IgD-negative memory B cell (primary cell): ENCODE measurements at regions not wholly inside any gene's neighbourhood (a gene's known extent, or its start where the extent isn't known, plus 50 kb on each side); places are given as distances from the start of the nearest gene placed in this dataset.
"Not testable (repeated sequence)": the region's sequence is repeated elsewhere in the genome, so short reads cannot be mapped to it uniquely, and the experiment has no call there.

Source experiments
- H3K27ac Mint-ChIP-seq, 3 donors: one replicate each; pipeline ENCODE4 v1.8.0; 2020 to 2022; ENCODE audit warnings: mild to moderate bottlenecking in 3 of 3, mixed read lengths in 3 of 3, moderate library complexity in 1 of 3
- H3K27me3 Mint-ChIP-seq: one replicate; pipeline ENCODE4 v1.8.0; 2021; ENCODE audit warnings: mixed read lengths
- H3K36me3 Mint-ChIP-seq: one replicate; pipeline ENCODE4 v1.8.0; 2020; ENCODE audit warnings: mild to moderate bottlenecking, mixed read lengths
- H3K4me1 Mint-ChIP-seq, 3 donors: one replicate each; pipeline ENCODE4 v1.8.0; 2020 to 2022; ENCODE audit warnings: mixed read lengths in 3 of 3, mild to moderate bottlenecking in 1 of 3
- H3K4me3 Mint-ChIP-seq, 4 donors: one replicate each; pipeline ENCODE4 v1.8.0; 2020 to 2022; ENCODE audit warnings: mild to moderate bottlenecking in 4 of 4, mixed read lengths in 4 of 4, moderate library complexity in 3 of 4
- H3K9me3 Mint-ChIP-seq, 3 donors: one replicate each; pipeline ENCODE4 v1.8.0; 2020 to 2021; ENCODE audit warnings: mixed read lengths in 3 of 3, mild to moderate bottlenecking in 1 of 3

GRCh38 chr9:23039402-23039801 is 592.8 kb downstream of the DMRTA1 start:
- H3K9me3 Mint-ChIP-seq, result peaks cover 2 to 5% (median 3%) of the 10 kb centered on the region in 3 donors
- H3K27ac Mint-ChIP-seq, result no peak overlapping the region
- H3K27me3 Mint-ChIP-seq, result no peaks in the 10 kb centered on the region
- no peak overlapping the region for H3K4me3 Mint-ChIP-seq
- no peaks in the 10 kb centered on the region for H3K4me1 Mint-ChIP-seq
- no peaks in the 10 kb centered on the region for H3K36me3 Mint-ChIP-seq

GRCh38 chr9:23041466-23041865 is 594.8 kb downstream of the DMRTA1 start:
- H3K36me3 Mint-ChIP-seq, result no peaks in the 10 kb centered on the region
- H3K4me3 Mint-ChIP-seq, result no peak overlapping the region
- H3K9me3 Mint-ChIP-seq, result peaks cover 3 to 5% (median 4%) of the 10 kb centered on the region in 3 donors
- no peak overlapping the region for H3K27ac Mint-ChIP-seq
- H3K27me3 Mint-ChIP-seq, result no peaks in the 10 kb centered on the region
- no peaks in the 10 kb centered on the region for H3K4me1 Mint-ChIP-seq

- Mint-ChIP-seq H3K36me3 (no peaks in the 10 kb centered on the region), H3K4me3 (no peak overlapping the region), H3K27ac (no peak overlapping the region), H3K27me3 (no peaks in the 10 kb centered on the region), H3K9me3 (peaks cover 3 to 7% (median 5%) of the 10 kb centered on the region in 3 donors), H3K4me1 (no peaks in the 10 kb centered on the region)
These were observed 597.9 kb downstream of the DMRTA1 start for GRCh38 chr9:23044549-23044948.

GRCh38 chr9:23046026-23046425 is 599.4 kb downstream of the DMRTA1 start:
- not testable (repeated sequence) for H3K27me3 Mint-ChIP-seq, H3K4me1 Mint-ChIP-seq, H3K27ac Mint-ChIP-seq, H3K4me3 Mint-ChIP-seq, H3K36me3 Mint-ChIP-seq, H3K9me3 Mint-ChIP-seq

GRCh38 chr9:23050548-23050947 is 603.9 kb downstream of the DMRTA1 start:
- Mint-ChIP-seq H3K36me3 (no peaks in the 10 kb centered on the region), H3K4me3 (no peak overlapping the region), H3K27me3 (no peaks in the 10 kb centered on the region), H3K9me3 (peaks cover 0 to 6% (median 4%) of the 10 kb centered on the region in 3 donors), H3K4me1 (no peaks in the 10 kb centered on the region), H3K27ac (no peak overlapping the region)

DNA sequence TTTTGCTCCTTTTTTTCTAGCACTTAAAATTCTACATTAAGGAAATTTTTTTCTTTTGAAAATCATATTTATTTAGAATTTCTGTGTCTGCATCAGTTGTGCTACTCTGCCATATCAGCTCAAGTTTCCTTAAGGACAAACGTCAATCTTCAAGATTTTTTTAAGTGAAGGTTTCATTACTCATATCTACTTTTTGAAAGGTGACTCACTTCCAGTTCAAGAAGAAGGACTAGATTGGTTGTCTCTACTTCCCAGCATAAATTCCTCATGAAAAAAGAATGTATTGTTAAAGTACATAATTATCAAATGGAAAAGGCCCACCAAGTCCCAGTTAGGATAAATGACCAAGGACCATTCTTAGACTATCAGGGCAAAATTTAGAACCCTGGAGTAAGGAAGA is 626.5 kb downstream of the DMRTA1 start:
- no peak overlapping the region for H3K27ac Mint-ChIP-seq
- no peak overlapping the region for H3K4me3 Mint-ChIP-seq

DNA sequence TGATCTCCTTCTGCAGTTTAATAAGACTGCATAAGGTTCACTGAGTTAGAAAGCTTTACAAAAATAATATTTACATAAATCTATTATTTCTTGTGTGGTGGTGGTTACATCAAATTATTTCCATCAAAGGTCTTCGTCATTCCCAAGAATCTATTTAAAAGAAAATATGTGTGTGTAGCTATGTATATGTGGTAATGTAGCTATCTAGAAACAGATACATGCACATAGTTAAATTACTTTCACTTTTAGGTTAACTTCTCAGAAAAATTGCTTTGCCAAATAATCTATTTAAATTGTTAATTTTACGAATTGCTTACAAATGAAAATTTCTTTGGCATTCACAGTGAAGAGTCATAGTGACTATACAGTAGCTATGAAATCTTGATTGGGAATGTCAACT is 633.2 kb downstream of the DMRTA1 start:
- no peaks in the 10 kb centered on the region for H3K4me1 Mint-ChIP-seq
- no peak overlapping the region for H3K4me3 Mint-ChIP-seq
- peaks cover 5 to 12% (median 6%) of the 10 kb centered on the region in 3 donors for H3K9me3 Mint-ChIP-seq
- no peaks in the 10 kb centered on the region for H3K27me3 Mint-ChIP-seq
- H3K36me3 Mint-ChIP-seq, result no peaks in the 10 kb centered on the region
- no peak overlapping the region for H3K27ac Mint-ChIP-seq

More for the DNA sequence above, 626.5 kb downstream of the DMRTA1 start:
- Mint-ChIP-seq H3K27me3 (no peaks in the 10 kb centered on the region), H3K36me3 (no peaks in the 10 kb centered on the region), H3K4me1 (no peaks in the 10 kb centered on the region), H3K9me3 (peaks cover 0 to 9% (median 2%) of the 10 kb centered on the region in 3 donors)

DNA sequence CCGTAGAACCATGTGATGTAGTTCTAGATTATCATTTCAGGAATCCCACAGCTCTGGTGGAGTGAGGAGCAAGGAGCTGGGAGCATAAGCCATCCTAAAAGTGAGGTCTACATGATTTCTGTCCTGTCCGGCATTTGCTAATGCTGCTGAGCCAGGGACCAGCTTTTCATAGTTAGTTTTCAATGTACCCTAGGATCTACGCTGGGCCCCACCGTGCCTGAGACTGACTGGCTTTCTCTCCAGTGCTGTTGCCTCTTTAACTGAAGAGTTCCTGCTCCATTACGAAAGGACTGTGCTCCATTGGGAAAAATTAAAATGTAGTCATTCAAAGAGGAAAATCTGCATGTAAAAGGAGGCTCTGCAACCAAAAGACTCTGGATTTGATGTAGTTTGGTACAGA is 634.8 kb downstream of the DMRTA1 start:
- no peak overlapping the region for H3K27ac Mint-ChIP-seq
- no peak overlapping the region for H3K4me3 Mint-ChIP-seq
- peaks cover 5 to 12% (median 6%) of the 10 kb centered on the region in 3 donors for H3K9me3 Mint-ChIP-seq
- no peaks in the 10 kb centered on the region for H3K27me3 Mint-ChIP-seq
- no peaks in the 10 kb centered on the region for H3K4me1 Mint-ChIP-seq
- no peaks in the 10 kb centered on the region for H3K36me3 Mint-ChIP-seq

GRCh38 chr9:23088932-23089364 is 642.3 kb downstream of the DMRTA1 start:
- no peaks in the 10 kb centered on the region for H3K36me3 Mint-ChIP-seq
- H3K9me3 Mint-ChIP-seq, result peaks cover 0 to 4% (median 2%) of the 10 kb centered on the region in 3 donors
- H3K27me3 Mint-ChIP-seq, result no peaks in the 10 kb centered on the region
- no peak overlapping the region for H3K27ac Mint-ChIP-seq
- H3K4me3 Mint-ChIP-seq, result no peak overlapping the region
- no peaks in the 10 kb centered on the region for H3K4me1 Mint-ChIP-seq

DNA sequence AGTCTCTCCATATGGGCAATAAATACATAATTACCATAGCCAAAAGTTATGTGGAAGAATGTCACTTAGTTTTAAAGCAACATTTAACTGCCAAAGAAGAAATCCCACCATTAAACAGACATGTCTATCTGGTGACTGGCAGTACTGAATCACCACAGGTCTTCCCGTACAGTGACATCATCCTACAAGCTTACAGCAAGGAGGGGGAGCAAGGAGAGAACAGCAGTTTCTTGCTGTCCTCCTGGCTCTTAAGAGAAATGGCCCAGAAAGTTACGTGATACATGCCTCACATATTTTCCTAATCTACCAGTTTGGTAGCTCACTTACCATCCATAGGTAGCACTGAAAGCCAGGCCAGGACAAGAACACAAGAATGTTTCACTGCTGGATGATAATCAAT is 671.0 kb downstream of the DMRTA1 start:
- H3K27ac Mint-ChIP-seq, result no peak overlapping the region
- H3K27me3 Mint-ChIP-seq, result no peaks in the 10 kb centered on the region
- no peaks in the 10 kb centered on the region for H3K4me1 Mint-ChIP-seq
- peaks cover 2 to 9% (median 8%) of the 10 kb centered on the region in 3 donors for H3K9me3 Mint-ChIP-seq
- H3K36me3 Mint-ChIP-seq, result no peaks in the 10 kb centered on the region
- no peak overlapping the region for H3K4me3 Mint-ChIP-seq

GRCh38 chr9:23120630-23121029 is 674.0 kb downstream of the DMRTA1 start:
- H3K27ac Mint-ChIP-seq, result no peak overlapping the region
- H3K9me3 Mint-ChIP-seq, result peaks cover 0 to 10% (median 2%) of the 10 kb centered on the region in 3 donors
- H3K36me3 Mint-ChIP-seq, result no peaks in the 10 kb centered on the region
- H3K4me1 Mint-ChIP-seq, result no peaks in the 10 kb centered on the region
- H3K27me3 Mint-ChIP-seq, result no peaks in the 10 kb centered on the region
- H3K4me3 Mint-ChIP-seq, result no peak overlapping the region

DNA sequence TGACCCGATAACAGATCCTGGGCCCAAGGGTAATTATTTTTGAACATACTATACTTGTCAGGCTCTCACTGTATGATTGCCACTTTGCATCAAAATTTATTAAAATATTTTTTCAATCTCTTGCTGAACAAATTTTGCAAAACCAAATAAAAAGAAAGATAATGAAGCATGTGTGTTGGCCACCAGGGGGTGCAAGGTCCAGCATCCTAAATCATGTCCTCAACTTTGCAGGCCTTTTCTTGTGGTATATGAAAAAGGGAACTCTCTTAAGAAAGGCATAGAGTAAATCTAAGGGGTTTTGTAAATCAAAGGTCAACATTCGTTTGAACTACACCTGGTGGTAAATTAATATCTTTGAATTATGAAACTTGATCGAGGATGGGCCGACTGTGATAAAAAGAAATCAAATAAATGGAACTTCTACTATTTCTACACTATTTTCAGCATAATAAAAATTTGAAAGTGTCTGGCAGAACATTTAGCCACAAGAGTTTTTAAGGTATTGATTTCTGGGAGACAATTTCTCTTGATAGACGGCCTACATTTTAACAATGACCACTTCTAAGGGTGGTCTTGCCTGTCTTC is 676.5 kb downstream of the DMRTA1 start:
- H3K9me3 Mint-ChIP-seq, result peaks cover 0 to 5% (median 5%) of the 10 kb centered on the region in 3 donors
- H3K4me1 Mint-ChIP-seq, result no peaks in the 10 kb centered on the region
- peak overlapping the region in 1 of 3 donors; percentile 67 for H3K27ac Mint-ChIP-seq
- H3K27me3 Mint-ChIP-seq, result no peaks in the 10 kb centered on the region
- H3K36me3 Mint-ChIP-seq, result no peaks in the 10 kb centered on the region
- H3K4me3 Mint-ChIP-seq, result no peak overlapping the region

DNA sequence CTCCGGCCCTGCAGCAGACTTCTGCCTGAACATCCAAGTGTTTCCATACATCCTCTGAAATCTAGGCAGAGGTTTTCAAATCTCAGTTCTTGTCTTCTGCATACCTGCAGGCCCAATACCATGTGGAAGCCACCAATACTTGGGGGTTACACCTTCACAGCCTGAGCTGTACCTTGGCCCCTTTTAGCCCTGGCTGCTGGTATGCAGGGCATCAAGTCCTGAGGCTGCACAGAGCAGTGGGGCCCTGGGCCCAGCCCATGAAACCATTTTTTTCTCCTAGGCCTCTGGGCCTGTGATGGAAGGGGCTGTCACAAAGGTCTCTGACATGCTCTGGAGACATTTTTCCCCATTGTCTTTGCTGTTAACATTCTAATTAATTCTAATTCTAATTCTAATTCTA is 680.6 kb downstream of the ELAVL2 start:
- Mint-ChIP-seq H3K9me3 (peaks cover 4 to 11% (median 5%) of the 10 kb centered on the region in 3 donors), H3K27ac (no peak overlapping the region), H3K4me1 (no peaks in the 10 kb centered on the region), H3K36me3 (no peaks in the 10 kb centered on the region), H3K4me3 (no peak overlapping the region), H3K27me3 (no peaks in the 10 kb centered on the region)

DNA sequence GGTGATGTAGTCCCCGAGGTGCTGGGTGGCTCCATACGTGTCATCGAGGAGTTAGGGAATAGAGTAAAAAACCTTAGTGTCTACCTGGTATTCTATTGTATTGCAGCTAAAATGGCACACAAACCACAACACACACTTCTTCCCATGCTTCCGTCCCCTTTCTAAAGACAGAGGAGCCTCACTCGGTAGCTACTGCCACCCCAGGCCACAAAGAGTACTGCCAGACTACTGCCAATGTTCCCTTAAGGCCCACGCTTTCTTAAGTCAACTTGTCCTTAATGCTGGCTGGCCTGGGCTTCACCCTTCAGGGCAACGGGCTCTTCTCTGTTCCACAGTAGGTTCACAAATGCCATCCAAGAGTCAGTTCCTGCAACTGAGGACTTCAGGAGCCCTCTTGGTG is 673.0 kb downstream of the ELAVL2 start:
- no peak overlapping the region for H3K4me3 Mint-ChIP-seq
- no peaks in the 10 kb centered on the region for H3K27me3 Mint-ChIP-seq
- H3K36me3 Mint-ChIP-seq, result no peaks in the 10 kb centered on the region
- H3K9me3 Mint-ChIP-seq, result peaks cover 0 to 5% (median 4%) of the 10 kb centered on the region in 3 donors
- no peaks in the 10 kb centered on the region for H3K4me1 Mint-ChIP-seq
- H3K27ac Mint-ChIP-seq, result no peak overlapping the region

GRCh38 chr9:23160491-23160890 is 665.5 kb downstream of the ELAVL2 start:
- H3K27ac Mint-ChIP-seq, result no peak overlapping the region
- H3K27me3 Mint-ChIP-seq, result no peaks in the 10 kb centered on the region
- H3K4me3 Mint-ChIP-seq, result no peak overlapping the region
- H3K4me1 Mint-ChIP-seq, result no peaks in the 10 kb centered on the region
- peaks cover 2 to 8% (median 5%) of the 10 kb centered on the region in 3 donors for H3K9me3 Mint-ChIP-seq
- no peaks in the 10 kb centered on the region for H3K36me3 Mint-ChIP-seq

- Mint-ChIP-seq H3K36me3 (no peaks in the 10 kb centered on the region), H3K27ac (no peak overlapping the region), H3K4me3 (no peak overlapping the region), H3K27me3 (no peaks in the 10 kb centered on the region), H3K9me3 (peaks cover 4 to 8% (median 5%) of the 10 kb centered on the region in 3 donors), H3K4me1 (no peaks in the 10 kb centered on the region)
These were observed 665.0 kb downstream of the ELAVL2 start for GRCh38 chr9:23160952-23161469.
